Adrenal gland (tissue), 9 donors: ENCODE measurements at regions not wholly inside any gene's neighbourhood (a gene's known extent, or its start where the extent isn't known, plus 50 kb on each side); places are given as distances from the start of the nearest gene placed in this dataset.

Experiments
- DNase-seq, 7 donors: peaks; one replicate each; pipeline ENCODE4 v3.0.0-alpha.2; 2019 to 2020
- H3K27ac ChIP-seq, 5 donors: fragments of 200-600 bp; sonication (generic) in 4 of 5; 1 replicate in 3 of 5; 2 replicates in 2 of 5; pipeline versions ENCODE4 v1.5.1 to v1.8.0; 2016 to 2020; ENCODE audit warnings: mild to moderate bottlenecking in 1 of 5
- H3K27me3 ChIP-seq: fragments of 200-600 bp; 2 replicates; pipeline ENCODE4 v1.8.0; 2021
- H3K36me3 ChIP-seq, 2 donors: fragments of 200-600 bp; replicated peaks in 1 of 2; 1 replicate in 1 of 2; 2 replicates in 1 of 2; pipeline versions ENCODE4 v1.5.1 to v1.8.0; 2018 to 2022
- H3K4me1 ChIP-seq, 2 donors: fragments of 200-600 bp; replicated peaks in 1 of 2; 1 replicate in 1 of 2; 2 replicates in 1 of 2; pipeline versions ENCODE4 v1.5.1 to v1.8.0; 2018 to 2021
- H3K4me3 ChIP-seq, 4 donors: fragments of 200-600 bp; sonication (generic) in 3 of 4; one replicate each; pipeline ENCODE4 v1.5.1; 2016 to 2018
- H3K9me3 ChIP-seq, 3 donors: fragments of 200-600 bp; sonication (generic) in 1 of 3; replicated peaks in 1 of 3; 1 replicate in 2 of 3; 2 replicates in 1 of 3; pipeline versions ENCODE4 v1.5.1 to v1.8.0; 2016 to 2021
- CTCF ChIP-seq, 6 experiments: fragments of 450-650 bp in 4 of 6; fragments of 200-600 bp in 2 of 6; sonication (generic) in 1 of 6; IDR thresholded peaks; 1 replicate in 5 of 6; 2 replicates in 1 of 6; pipeline versions ENCODE4 v1.5.1 to v1.8.0; 2016 to 2021; ENCODE audit warnings: antibody characterized with exemption in 6 of 6, mild to moderate bottlenecking in 2 of 6, moderate library complexity in 1 of 6
- POLR2A ChIP-seq, 2 donors: fragments of 450-650 bp; IDR thresholded peaks; one replicate each; pipeline ENCODE4 v1.6.1; 2017; ENCODE audit warnings: antibody characterized with exemption in 2 of 2, mild to moderate bottlenecking in 2 of 2, moderate library complexity in 1 of 2
- whole genome bisulfite sequencing, 4 donors: extraction: QIAGEN DNeasy Blood & Tissue Kit in 2 of 4; methylation state at CpG; one replicate each; pipeline versions ENCODE4 v1.1.5 to v1.1.7; 2013 to 2017; 5-methylcytosine and 5-hydroxymethylcytosine counted together
- intact Hi-C, 2 donors: fragments of 100-400 bp; cut with DNase I; formaldehyde crosslinking; loops; one replicate each; pipeline versions ENCODE4 v1.14.1 to v1.15.0; 2022 to 2023
- donor health status: healthy with polysubstance abuse.
- donor health status: Bipolar disorder and iron deficiency.
- donor health status: DM: yes; HTN: yes; CAD: no.
- donor health status: DM: no; HTN: no; CAD: no.
- donor health status: DM: no; HTN: no; CAD: no.

- TF ChIP-seq POLR2A (IDR thresholded peaks at IDR 0.05) (no peak), CTCF (IDR thresholded peaks at IDR 0.05) (no peak)
- intact Hi-C loops = no loop called here
- 65 to 87% (median 75%) methylated on average over 1 of the region's 1 CpG for WGBS, 4 donors
- Histone ChIP-seq H3K36me3 (no peaks in the 10 kb centered on the region), H3K4me1 (peaks cover 0 to 8% of the 10 kb centered on the region in 2 donors), H3K27me3 (no peaks in the 10 kb centered on the region), H3K27ac (peak overlapping the region in 1 of 5 donors; percentile 42), H3K9me3 (no peaks in the 10 kb centered on the region), H3K4me3 (no peak overlapping the region)
- no peak for DNase-seq
These were observed 76.3 kb upstream of the SLC44A3 start for GRCh38 chr1:94743862-94744261.

DNA sequence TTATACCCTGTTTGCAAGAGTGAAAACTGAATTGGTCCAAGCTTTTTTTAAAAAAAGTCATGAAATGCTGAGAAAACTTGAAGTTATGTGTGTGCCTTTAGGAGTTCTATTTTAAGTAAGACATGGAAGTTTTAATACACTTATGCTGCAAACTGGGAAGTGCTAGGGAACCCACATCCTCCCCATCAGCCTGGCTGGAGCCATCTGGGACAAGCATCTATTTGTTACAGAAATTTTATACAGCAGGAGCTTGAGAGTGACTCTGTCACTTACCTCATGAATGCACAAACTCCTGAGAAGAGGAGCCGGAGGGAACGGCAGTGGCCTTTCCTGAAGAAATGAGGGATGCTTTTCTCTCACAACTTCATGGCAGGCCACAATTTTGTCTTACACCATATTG lies 78.2 kb upstream of the SLC44A3 start:
- 92 to 99% (median 94%) methylated on average over 2 of the region's 2 CpGs for WGBS, 4 donors
- no peaks in the 10 kb centered on the region for H3K27me3 ChIP-seq
- no peak overlapping the region for H3K4me3 ChIP-seq
- TF ChIP-seq CTCF (IDR thresholded peaks at IDR 0.05) = no peak
- no peak for TF ChIP-seq POLR2A (IDR thresholded peaks at IDR 0.05)
- H3K9me3 ChIP-seq = no peaks in the 10 kb centered on the region
- H3K36me3 ChIP-seq = no peaks in the 10 kb centered on the region
- intact Hi-C loops = no loop called here
- DNase-seq = no peak
- H3K27ac ChIP-seq = no peak overlapping the region
- H3K4me1 ChIP-seq = peaks cover 0 to 14% of the 10 kb centered on the region in 2 donors

DNA sequence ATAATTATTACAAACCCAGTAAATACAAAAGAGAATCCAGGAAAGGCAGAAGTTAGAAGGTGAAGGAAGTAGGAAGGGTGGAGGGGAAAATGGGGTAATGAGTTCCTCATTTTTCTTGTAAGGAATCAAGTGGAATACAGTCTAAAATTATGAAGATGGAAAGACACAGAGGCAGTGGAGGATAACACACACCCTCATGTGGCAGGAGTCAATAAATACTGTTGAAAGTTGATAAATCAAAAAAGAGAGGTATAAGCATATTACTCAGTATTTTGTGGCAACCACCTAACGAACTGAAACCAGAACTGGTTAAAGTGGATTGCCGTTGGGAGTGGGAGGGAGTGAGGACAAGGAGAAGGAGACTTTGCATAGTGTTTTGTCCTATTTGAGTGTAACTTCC lies 78.6 kb upstream of the SLC44A3 start:
- intact Hi-C loops = no loop called here
- Histone ChIP-seq H3K9me3 (no peaks in the 10 kb centered on the region), H3K36me3 (no peaks in the 10 kb centered on the region), H3K27me3 (no peaks in the 10 kb centered on the region), H3K4me1 (peaks cover 0 to 9% of the 10 kb centered on the region in 2 donors), H3K27ac (no peak overlapping the region), H3K4me3 (no peak overlapping the region)
- WGBS, 4 donors = 63 to 83% (median 70%) methylated on average over 2 of the region's 2 CpGs
- TF ChIP-seq CTCF (IDR thresholded peaks at IDR 0.05) (no peak), POLR2A (IDR thresholded peaks at IDR 0.05) (no peak)
- DNase-seq = no peak

- Histone ChIP-seq H3K4me1 (peaks cover 0 to 22% of the 10 kb centered on the region in 2 donors), H3K4me3 (no peak overlapping the region), H3K9me3 (no peaks in the 10 kb centered on the region), H3K27ac (no peak overlapping the region), H3K36me3 (no peaks in the 10 kb centered on the region), H3K27me3 (no peaks in the 10 kb centered on the region)
- TF ChIP-seq CTCF (IDR thresholded peaks at IDR 0.05) = no peak
- no peak for TF ChIP-seq POLR2A (IDR thresholded peaks at IDR 0.05)
- intact Hi-C loops = loop anchor here in 1 of 2 donors (10.0 kb wide), 1 partner anchor 45 kb away; no protein-coding TSS in a partner anchor
- no peak for DNase-seq
- 75 to 88% (median 82%) methylated on average over 7 of the region's 7 CpGs for WGBS, 4 donors
These were observed 80.6 kb upstream of the SLC44A3 start for GRCh38 chr1:94739521-94740061.
